ENCODE measurements at regions not wholly inside any gene's neighbourhood (a gene's known extent, or its start where the extent isn't known, plus 50 kb on each side); places are given as distances from the start of the nearest gene placed in this dataset.

DNA sequence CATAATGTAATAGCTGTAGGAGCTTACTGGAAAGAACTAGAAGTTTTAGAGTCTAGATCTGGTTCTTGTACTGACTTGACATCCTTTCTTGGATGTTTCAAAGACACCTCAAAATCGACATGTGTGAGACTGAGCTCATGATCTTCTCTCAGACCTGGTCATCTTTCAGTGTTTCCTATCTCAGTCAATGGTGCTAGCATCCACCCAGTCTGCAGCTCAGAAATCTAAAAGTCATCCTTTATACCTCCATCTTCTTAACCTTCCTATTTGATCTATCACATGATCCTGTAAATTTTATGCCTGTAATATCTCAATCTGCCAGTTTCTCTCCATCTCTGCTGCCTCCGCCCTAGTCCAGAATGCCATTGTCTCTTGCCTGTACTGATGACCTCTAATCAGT is 301.9 kb upstream of the PITX2 start:
- H3K4me1 ChIP-seq (ENCODE audit: control insufficient read depth in 5 of 5, insufficient read depth in 5 of 5, low read length in 5 of 5): no peaks in the 10 kb centered on the region
- H3K36me3 ChIP-seq (ENCODE audit: control insufficient read depth in 5 of 5, insufficient read depth in 5 of 5, low read length in 5 of 5): no peaks in the 10 kb centered on the region
- no peak overlapping the region for H3K27ac ChIP-seq (ENCODE audit: low read depth, low read length)
- H3K9ac ChIP-seq (ENCODE audit: low read length in 5 of 5): no peak overlapping the region
- no peak overlapping the region for H3K4me3 ChIP-seq (ENCODE audit: low read depth in 1 of 5, low read length in 5 of 5)
- H3K27me3 ChIP-seq (ENCODE audit: control insufficient read depth in 5 of 5, insufficient read depth in 4 of 5, low read length in 5 of 5): peaks cover 0 to 3% (median 0%) of the 10 kb centered on the region in 5 donors
- no peaks in the 10 kb centered on the region for H3K9me3 ChIP-seq (ENCODE audit: control insufficient read depth in 5 of 5, low read length in 5 of 5)

DNA sequence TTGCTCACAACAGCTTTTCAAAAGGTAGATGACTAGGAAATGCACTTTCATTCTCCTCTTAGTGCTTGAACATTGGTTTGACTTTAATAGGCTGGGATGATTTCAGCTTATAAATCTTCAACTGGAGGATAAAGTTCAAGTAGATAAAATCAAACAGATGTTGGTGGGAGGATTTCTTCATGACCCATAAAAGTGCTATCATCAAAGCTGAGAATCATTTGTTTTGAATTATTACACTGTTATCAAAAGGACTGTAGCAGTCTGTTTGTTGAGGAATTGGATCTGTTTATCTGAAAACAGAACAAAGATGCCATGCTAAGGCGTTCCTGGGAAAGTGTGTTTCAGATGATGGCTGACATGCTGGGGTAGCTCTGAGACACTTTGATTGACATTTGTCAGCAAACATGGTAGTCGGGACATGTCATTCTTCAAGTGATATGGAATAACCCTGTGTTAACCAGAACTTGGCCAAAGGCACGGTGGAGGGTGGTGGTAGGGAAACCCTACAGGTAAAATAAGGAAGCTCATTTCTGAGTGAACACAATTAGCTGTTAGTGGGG is 304.0 kb upstream of the PITX2 start:
- H3K27ac ChIP-seq (ENCODE audit: low read depth, low read length): no peak overlapping the region
- H3K27me3 ChIP-seq (ENCODE audit: control insufficient read depth in 5 of 5, insufficient read depth in 4 of 5, low read length in 5 of 5): peaks cover 0 to 3% (median 0%) of the 10 kb centered on the region in 5 donors
- H3K9me3 ChIP-seq (ENCODE audit: control insufficient read depth in 5 of 5, low read length in 5 of 5): no peaks in the 10 kb centered on the region
- H3K36me3 ChIP-seq (ENCODE audit: control insufficient read depth in 5 of 5, insufficient read depth in 5 of 5, low read length in 5 of 5): no peaks in the 10 kb centered on the region
- H3K4me3 ChIP-seq (ENCODE audit: low read depth in 1 of 5, low read length in 5 of 5): no peak overlapping the region
- no peaks in the 10 kb centered on the region for H3K4me1 ChIP-seq (ENCODE audit: control insufficient read depth in 5 of 5, insufficient read depth in 5 of 5, low read length in 5 of 5)
- no peak overlapping the region for H3K9ac ChIP-seq (ENCODE audit: low read length in 5 of 5)

DNA sequence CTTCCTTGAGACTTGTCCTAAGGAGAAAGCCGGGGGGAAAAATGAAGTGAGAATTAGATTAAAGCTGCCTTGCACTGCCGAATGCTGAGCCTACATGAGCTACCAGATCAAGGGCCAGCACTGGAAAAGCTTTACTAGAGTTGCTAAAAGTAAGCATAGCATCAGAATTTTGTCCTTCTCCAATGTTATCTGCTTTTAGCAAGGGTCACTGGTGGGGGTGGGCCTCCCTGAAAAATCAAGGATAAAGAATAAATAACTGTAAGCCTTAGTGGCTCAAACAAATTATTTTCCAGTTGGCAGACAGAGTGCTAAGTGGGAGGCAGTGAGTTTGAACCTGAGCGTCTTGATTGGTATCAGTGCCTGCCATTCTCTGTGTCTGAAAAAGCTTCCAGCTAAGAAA is 310.5 kb upstream of the PITX2 start:
- Histone ChIP-seq H3K9me3 (ENCODE audit: control insufficient read depth in 5 of 5, low read length in 5 of 5) (no peaks in the 10 kb centered on the region), H3K27ac (ENCODE audit: low read depth, low read length) (no peak overlapping the region), H3K36me3 (ENCODE audit: control insufficient read depth in 5 of 5, insufficient read depth in 5 of 5, low read length in 5 of 5) (no peaks in the 10 kb centered on the region), H3K9ac (ENCODE audit: low read length in 5 of 5) (no peak overlapping the region), H3K4me3 (ENCODE audit: low read depth in 1 of 5, low read length in 5 of 5) (no peak overlapping the region), H3K27me3 (ENCODE audit: control insufficient read depth in 5 of 5, insufficient read depth in 4 of 5, low read length in 5 of 5) (no peaks in the 10 kb centered on the region), H3K4me1 (ENCODE audit: control insufficient read depth in 5 of 5, insufficient read depth in 5 of 5, low read length in 5 of 5) (no peaks in the 10 kb centered on the region)

DNA sequence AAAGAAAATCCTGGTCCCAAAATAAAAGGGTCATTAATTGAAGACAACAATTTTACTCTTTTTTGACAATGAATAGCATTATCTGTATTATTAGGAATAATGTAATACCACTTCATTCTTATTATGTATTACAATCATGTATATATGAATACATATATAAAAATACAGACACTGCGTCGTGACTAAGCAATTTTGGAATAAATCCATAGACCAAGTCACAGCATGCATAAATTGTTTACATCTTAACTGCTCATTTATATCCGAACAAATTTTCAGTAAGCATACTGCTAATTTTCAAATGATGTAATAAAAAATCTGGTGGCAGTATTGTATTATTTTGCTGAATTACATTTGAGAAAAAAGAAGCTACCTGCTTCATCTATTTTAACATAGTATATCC is 321.6 kb upstream of the PITX2 start:
- Histone ChIP-seq H3K9ac (ENCODE audit: low read length in 5 of 5) (no peak overlapping the region), H3K36me3 (ENCODE audit: control insufficient read depth in 5 of 5, insufficient read depth in 5 of 5, low read length in 5 of 5) (no peaks in the 10 kb centered on the region), H3K9me3 (ENCODE audit: control insufficient read depth in 5 of 5, low read length in 5 of 5) (no peaks in the 10 kb centered on the region), H3K4me1 (ENCODE audit: control insufficient read depth in 5 of 5, insufficient read depth in 5 of 5, low read length in 5 of 5) (peaks cover 0 to 6% (median 0%) of the 10 kb centered on the region in 5 donors), H3K27me3 (ENCODE audit: control insufficient read depth in 5 of 5, insufficient read depth in 4 of 5, low read length in 5 of 5) (no peaks in the 10 kb centered on the region), H3K4me3 (ENCODE audit: low read depth in 1 of 5, low read length in 5 of 5) (no peak overlapping the region), H3K27ac (ENCODE audit: low read depth, low read length) (no peak overlapping the region)

GRCh38 chr4:110945600-110945999 is 322.7 kb upstream of the PITX2 start:
- Histone ChIP-seq H3K27me3 (ENCODE audit: control insufficient read depth in 5 of 5, insufficient read depth in 4 of 5, low read length in 5 of 5) (no peaks in the 10 kb centered on the region), H3K4me1 (ENCODE audit: control insufficient read depth in 5 of 5, insufficient read depth in 5 of 5, low read length in 5 of 5) (peaks cover 0 to 6% (median 0%) of the 10 kb centered on the region in 5 donors), H3K27ac (ENCODE audit: low read depth, low read length) (no peak overlapping the region), H3K9ac (ENCODE audit: low read length in 5 of 5) (no peak overlapping the region), H3K4me3 (ENCODE audit: low read depth in 1 of 5, low read length in 5 of 5) (no peak overlapping the region), H3K9me3 (ENCODE audit: control insufficient read depth in 5 of 5, low read length in 5 of 5) (no peaks in the 10 kb centered on the region), H3K36me3 (ENCODE audit: control insufficient read depth in 5 of 5, insufficient read depth in 5 of 5, low read length in 5 of 5) (no peaks in the 10 kb centered on the region)

DNA sequence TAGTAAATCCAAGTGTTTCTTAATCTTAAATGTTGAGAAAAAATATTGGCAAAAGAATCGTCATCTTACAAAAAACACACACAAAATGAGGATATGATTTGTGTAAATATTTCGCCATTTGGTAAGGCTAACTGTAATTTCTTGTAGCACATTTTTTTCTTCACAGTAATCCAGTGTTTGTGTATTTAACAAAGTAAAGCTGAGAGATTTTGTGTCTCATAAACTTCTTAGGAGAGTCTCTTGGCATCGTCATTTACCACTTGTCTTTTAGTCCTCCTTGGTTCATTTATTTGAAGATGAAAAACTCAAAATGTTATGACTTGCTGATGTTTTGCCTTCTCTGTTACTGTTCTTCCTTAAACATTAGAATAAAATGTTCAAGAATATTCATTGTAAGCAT is 326.7 kb upstream of the PITX2 start:
- Histone ChIP-seq H3K9me3 (ENCODE audit: control insufficient read depth in 5 of 5, low read length in 5 of 5) (no peaks in the 10 kb centered on the region), H3K9ac (ENCODE audit: low read length in 5 of 5) (no peak overlapping the region), H3K4me3 (ENCODE audit: low read depth in 1 of 5, low read length in 5 of 5) (no peak overlapping the region), H3K27me3 (ENCODE audit: control insufficient read depth in 5 of 5, insufficient read depth in 4 of 5, low read length in 5 of 5) (no peaks in the 10 kb centered on the region), H3K27ac (ENCODE audit: low read depth, low read length) (no peak overlapping the region), H3K36me3 (ENCODE audit: control insufficient read depth in 5 of 5, insufficient read depth in 5 of 5, low read length in 5 of 5) (no peaks in the 10 kb centered on the region), H3K4me1 (ENCODE audit: control insufficient read depth in 5 of 5, insufficient read depth in 5 of 5, low read length in 5 of 5) (no peaks in the 10 kb centered on the region)

DNA sequence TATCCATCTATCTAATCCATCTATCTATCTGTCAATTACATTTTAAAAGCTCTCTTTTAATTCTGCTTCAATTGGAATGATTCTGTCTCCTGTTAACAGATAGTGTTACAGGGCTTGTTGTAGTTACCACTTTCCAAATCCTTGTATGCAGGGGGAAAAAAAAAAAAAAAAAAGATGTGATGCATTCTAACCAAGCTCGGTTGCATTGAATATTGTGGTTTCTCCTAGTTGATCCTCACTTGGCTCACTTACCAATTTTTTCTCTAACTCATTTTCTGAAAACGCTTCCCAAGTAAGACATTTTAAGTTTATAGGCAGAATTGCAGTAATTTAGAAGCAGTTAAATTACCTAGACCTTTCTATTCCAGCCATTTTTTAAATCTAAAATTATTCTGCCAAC is 327.9 kb upstream of the PITX2 start:
- Histone ChIP-seq H3K27ac (ENCODE audit: low read depth, low read length) (no peak overlapping the region), H3K9ac (ENCODE audit: low read length in 5 of 5) (no peak overlapping the region), H3K36me3 (ENCODE audit: control insufficient read depth in 5 of 5, insufficient read depth in 5 of 5, low read length in 5 of 5) (no peaks in the 10 kb centered on the region), H3K4me3 (ENCODE audit: low read depth in 1 of 5, low read length in 5 of 5) (no peak overlapping the region), H3K27me3 (ENCODE audit: control insufficient read depth in 5 of 5, insufficient read depth in 4 of 5, low read length in 5 of 5) (no peaks in the 10 kb centered on the region), H3K4me1 (ENCODE audit: control insufficient read depth in 5 of 5, insufficient read depth in 5 of 5, low read length in 5 of 5) (no peaks in the 10 kb centered on the region), H3K9me3 (ENCODE audit: control insufficient read depth in 5 of 5, low read length in 5 of 5) (no peaks in the 10 kb centered on the region)

GRCh38 chr4:110953191-110953590 is 330.3 kb upstream of the PITX2 start:
- H3K4me1 ChIP-seq (ENCODE audit: control insufficient read depth in 5 of 5, insufficient read depth in 5 of 5, low read length in 5 of 5): no peaks in the 10 kb centered on the region
- H3K27me3 ChIP-seq (ENCODE audit: control insufficient read depth in 5 of 5, insufficient read depth in 4 of 5, low read length in 5 of 5): no peaks in the 10 kb centered on the region
- H3K9ac ChIP-seq (ENCODE audit: low read length in 5 of 5): no peak overlapping the region
- H3K36me3 ChIP-seq (ENCODE audit: control insufficient read depth in 5 of 5, insufficient read depth in 5 of 5, low read length in 5 of 5): no peaks in the 10 kb centered on the region
- no peak overlapping the region for H3K27ac ChIP-seq (ENCODE audit: low read depth, low read length)
- no peaks in the 10 kb centered on the region for H3K9me3 ChIP-seq (ENCODE audit: control insufficient read depth in 5 of 5, low read length in 5 of 5)
- H3K4me3 ChIP-seq (ENCODE audit: low read depth in 1 of 5, low read length in 5 of 5): no peak overlapping the region

DNA sequence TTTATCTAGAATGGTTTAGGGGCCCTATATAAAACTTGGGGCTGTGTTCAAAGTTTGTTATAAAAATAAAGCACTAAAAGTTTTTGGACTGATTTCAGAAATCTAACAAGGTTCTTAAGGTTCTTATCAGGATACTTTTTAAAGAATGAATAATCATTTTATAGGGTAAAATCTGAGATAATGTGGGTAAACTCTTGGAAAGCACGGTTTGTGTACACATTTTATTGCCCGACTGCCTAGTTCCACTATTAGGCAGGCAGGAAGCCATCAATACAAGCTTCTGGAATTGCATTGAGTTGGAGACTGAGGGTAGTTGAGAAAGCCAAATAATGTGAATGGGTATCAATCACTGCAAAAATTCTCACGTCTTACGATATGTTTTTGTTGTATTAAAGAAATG is 331.0 kb upstream of the PITX2 start:
- H3K9me3 ChIP-seq (ENCODE audit: control insufficient read depth in 5 of 5, low read length in 5 of 5): no peaks in the 10 kb centered on the region
- peaks cover 0 to 2% (median 0%) of the 10 kb centered on the region in 5 donors for H3K4me1 ChIP-seq (ENCODE audit: control insufficient read depth in 5 of 5, insufficient read depth in 5 of 5, low read length in 5 of 5)
- H3K4me3 ChIP-seq (ENCODE audit: low read depth in 1 of 5, low read length in 5 of 5): no peak overlapping the region
- H3K9ac ChIP-seq (ENCODE audit: low read length in 5 of 5): no peak overlapping the region
- H3K36me3 ChIP-seq (ENCODE audit: control insufficient read depth in 5 of 5, insufficient read depth in 5 of 5, low read length in 5 of 5): no peaks in the 10 kb centered on the region
- H3K27me3 ChIP-seq (ENCODE audit: control insufficient read depth in 5 of 5, insufficient read depth in 4 of 5, low read length in 5 of 5): no peaks in the 10 kb centered on the region
- H3K27ac ChIP-seq (ENCODE audit: low read depth, low read length): no peak overlapping the region

DNA sequence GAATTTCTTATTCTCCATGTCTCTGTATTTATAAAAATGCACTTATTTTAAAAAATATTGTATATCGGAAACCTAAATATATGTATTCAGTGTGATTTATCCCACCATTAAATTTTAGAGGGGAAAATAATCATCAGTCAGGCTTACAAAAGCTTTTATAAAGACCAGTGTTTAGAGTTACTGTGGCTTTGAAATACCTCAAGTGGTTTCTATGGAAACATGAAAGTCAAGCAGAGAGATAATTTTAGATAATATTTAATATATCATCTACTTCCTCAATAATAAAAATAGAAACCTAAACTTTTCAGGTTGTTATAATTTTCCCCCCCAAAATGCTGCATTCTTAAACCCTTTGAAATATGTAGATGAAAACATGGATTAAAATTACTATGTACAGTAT is 332.9 kb upstream of the PITX2 start:
- no peaks in the 10 kb centered on the region for H3K27me3 ChIP-seq (ENCODE audit: control insufficient read depth in 5 of 5, insufficient read depth in 4 of 5, low read length in 5 of 5)
- H3K9ac ChIP-seq (ENCODE audit: low read length in 5 of 5): no peak overlapping the region
- no peak overlapping the region for H3K27ac ChIP-seq (ENCODE audit: low read depth, low read length)
- H3K4me3 ChIP-seq (ENCODE audit: low read depth in 1 of 5, low read length in 5 of 5): no peak overlapping the region
- H3K4me1 ChIP-seq (ENCODE audit: control insufficient read depth in 5 of 5, insufficient read depth in 5 of 5, low read length in 5 of 5): peaks cover 0 to 6% (median 0%) of the 10 kb centered on the region in 5 donors
- no peaks in the 10 kb centered on the region for H3K9me3 ChIP-seq (ENCODE audit: control insufficient read depth in 5 of 5, low read length in 5 of 5)
- no peaks in the 10 kb centered on the region for H3K36me3 ChIP-seq (ENCODE audit: control insufficient read depth in 5 of 5, insufficient read depth in 5 of 5, low read length in 5 of 5)

Data from subcutaneous abdominal adipose tissue (tissue), 5 donors.